Skeletal muscle satellite cell (primary cell): ENCODE measurements at regions not wholly inside any gene's neighbourhood (a gene's known extent, or its start where the extent isn't known, plus 50 kb on each side); places are given as distances from the start of the nearest gene placed in this dataset.

ENCODE experiments used
- H3K27me3 ChIP-seq: 2 replicates; pipeline ENCODE4 v1.7.0; 2013; ENCODE audit warnings: low read length; ENCODE audit not compliant: control insufficient read depth, insufficient read depth
- H3K36me3 ChIP-seq: 2 replicates; pipeline ENCODE4 v1.7.0; 2013; ENCODE audit warnings: mild to moderate bottlenecking, control low read depth, low read length; ENCODE audit not compliant: insufficient read depth
- H3K4me1 ChIP-seq: 2 replicates; pipeline ENCODE4 v1.7.0; 2013; ENCODE audit warnings: low read length; ENCODE audit not compliant: control insufficient read depth, insufficient read depth
- H3K4me2 ChIP-seq: 2 replicates; pipeline ENCODE4 v1.7.0; 2013; ENCODE audit warnings: mild to moderate bottlenecking, low read length
- H3K4me3 ChIP-seq: 2 replicates; pipeline ENCODE4 v1.7.0; 2013; ENCODE audit warnings: low read length
- H3K9ac ChIP-seq: 2 replicates; pipeline ENCODE4 v1.7.0; 2013; ENCODE audit warnings: mild to moderate bottlenecking, low read depth, low read length, moderate library complexity
- H3K9me3 ChIP-seq: replicated peaks from 2 replicates; pipeline ENCODE4 v1.7.0; 2013; ENCODE audit warnings: mild to moderate bottlenecking, control low read depth, low read length

DNA sequence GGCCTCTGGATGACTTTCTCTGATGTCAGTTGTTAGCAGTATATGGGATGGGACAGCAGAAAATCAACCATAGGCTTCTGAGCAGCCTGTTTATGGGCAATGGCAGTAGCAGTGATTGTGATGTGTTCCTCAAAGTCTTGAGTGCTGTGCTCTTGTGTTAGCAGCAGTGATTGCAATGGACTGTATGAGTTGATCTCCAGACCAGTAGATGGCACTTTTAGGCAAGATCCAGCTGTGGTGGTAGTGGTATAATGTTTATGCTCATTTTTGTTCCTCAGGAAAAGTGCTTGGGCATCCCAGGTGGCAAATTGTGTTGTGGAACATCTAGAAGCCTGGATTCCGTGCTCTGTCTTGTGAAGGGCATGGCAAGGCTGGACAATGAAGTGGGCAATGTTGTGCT, 181.6 kb upstream of the SYNCRIP start:
- Histone ChIP-seq H3K9me3 (no peaks in the 10 kb centered on the region), H3K4me2 (no peak overlapping the region), H3K36me3 (no peaks in the 10 kb centered on the region), H3K9ac (no peak overlapping the region), H3K27me3 (no peaks in the 10 kb centered on the region), H3K4me1 (no peaks in the 10 kb centered on the region), H3K4me3 (no peak overlapping the region)

DNA sequence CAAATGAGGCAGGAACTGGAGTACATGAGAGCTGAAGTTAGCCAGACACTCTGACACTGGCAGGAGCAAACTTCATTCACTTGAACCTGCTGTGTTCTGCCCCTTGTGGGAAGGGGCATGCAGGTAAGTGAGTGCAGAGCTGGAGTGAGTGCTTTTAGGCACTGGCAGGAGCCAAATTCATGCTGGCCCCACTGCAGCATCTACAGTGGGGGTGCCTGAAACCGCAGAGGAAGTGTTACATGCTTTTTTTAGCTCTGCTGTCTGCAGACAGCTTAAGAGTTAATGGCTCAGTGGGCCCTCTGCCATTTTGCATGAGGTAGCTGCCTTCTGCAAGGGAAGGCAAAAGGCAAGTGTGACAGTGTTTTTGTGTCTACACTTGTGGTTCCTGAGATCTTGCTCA, 167.9 kb upstream of the SYNCRIP start:
- no peak overlapping the region for H3K4me3 ChIP-seq
- no peaks in the 10 kb centered on the region for H3K36me3 ChIP-seq
- no peak overlapping the region for H3K4me2 ChIP-seq

DNA sequence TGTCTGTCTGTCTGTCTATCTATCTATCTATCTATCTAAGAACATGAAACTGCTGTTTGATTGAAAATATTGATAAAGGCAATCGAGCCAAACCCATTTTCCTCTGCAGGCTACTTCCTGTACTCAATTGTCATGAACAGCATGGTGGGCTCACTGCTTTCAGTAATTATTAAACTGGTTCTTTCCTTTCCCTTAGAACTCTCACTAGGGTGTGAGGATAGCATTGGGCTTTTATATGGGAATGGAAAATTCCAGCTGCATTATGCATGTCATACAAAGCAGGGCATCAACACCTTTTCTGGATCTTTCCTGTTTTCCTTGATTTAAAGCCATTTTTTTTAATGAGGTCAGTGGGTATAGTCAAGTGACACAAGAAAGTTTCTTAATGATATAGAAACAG, 161.0 kb upstream of the SYNCRIP start:
- Histone ChIP-seq H3K4me2 (no peak overlapping the region), H3K4me1 (peaks cover 3% of the 10 kb centered on the region), H3K4me3 (no peak overlapping the region), H3K27me3 (no peaks in the 10 kb centered on the region), H3K9me3 (no peaks in the 10 kb centered on the region), H3K9ac (no peak overlapping the region), H3K36me3 (no peaks in the 10 kb centered on the region)

More for the DNA sequence above, 167.9 kb upstream of the SYNCRIP start:
- no peaks in the 10 kb centered on the region for H3K4me1 ChIP-seq
- no peaks in the 10 kb centered on the region for H3K27me3 ChIP-seq
- H3K9ac ChIP-seq = no peak overlapping the region
- no peaks in the 10 kb centered on the region for H3K9me3 ChIP-seq

DNA sequence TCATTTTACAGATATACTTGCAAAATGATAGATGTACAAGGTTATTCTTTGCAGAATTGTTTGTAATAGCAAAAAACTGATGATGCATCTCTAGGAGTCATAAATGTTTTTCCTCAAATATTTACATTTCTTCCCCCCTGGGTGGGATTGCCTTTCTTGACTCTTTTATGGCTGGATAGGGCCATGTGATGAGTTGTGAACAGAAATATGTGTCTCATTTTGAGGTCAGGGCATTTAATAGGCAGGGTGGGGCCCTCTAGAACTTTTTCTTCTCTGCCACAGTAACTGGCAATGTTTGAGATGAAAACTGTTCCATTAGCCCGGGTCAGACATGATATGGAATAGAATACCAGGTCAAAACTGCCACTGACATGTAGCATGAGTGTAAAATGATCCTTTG, 159.5 kb upstream of the SYNCRIP start:
- Histone ChIP-seq H3K4me2 (no peak overlapping the region), H3K9ac (no peak overlapping the region)

DNA sequence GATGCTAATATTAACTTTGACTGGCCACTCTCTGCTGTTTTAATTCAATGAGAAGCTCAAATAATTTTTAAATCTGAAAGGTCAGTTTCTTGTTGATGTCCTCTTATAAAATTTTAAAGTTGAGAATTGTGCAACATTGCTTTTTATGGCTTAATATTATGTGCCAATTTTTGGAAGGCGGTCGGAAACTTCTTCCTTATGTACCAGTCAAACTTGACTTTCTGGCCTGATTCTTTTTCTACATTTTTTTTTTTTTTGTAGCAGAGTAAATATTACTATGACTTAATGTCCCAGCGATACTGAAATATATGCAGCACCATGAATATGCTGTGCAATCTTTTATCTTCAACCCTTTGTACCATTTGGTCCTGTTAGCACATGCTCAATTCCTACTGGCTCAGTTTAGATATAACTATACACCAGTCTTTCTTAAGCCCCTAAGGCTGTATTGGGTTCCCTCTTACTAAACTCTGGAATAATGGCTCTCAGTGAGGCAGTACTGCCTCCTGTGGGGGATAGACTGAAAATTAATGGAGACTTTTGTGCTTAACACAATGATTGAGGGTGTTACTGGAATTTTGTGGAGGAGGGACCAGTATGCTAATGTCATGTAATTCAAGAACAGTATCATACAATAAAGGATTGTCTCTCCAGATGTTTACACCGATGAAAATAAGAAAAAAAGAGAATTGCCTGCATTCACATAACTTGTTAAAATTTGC, 156.4 kb upstream of the SYNCRIP start:
- H3K9me3 ChIP-seq = no peaks in the 10 kb centered on the region
- H3K9ac ChIP-seq = no peak overlapping the region
- H3K36me3 ChIP-seq = no peaks in the 10 kb centered on the region
- H3K27me3 ChIP-seq = no peaks in the 10 kb centered on the region
- no peak overlapping the region for H3K4me2 ChIP-seq
- H3K4me1 ChIP-seq = peaks cover 3% of the 10 kb centered on the region
- no peak overlapping the region for H3K4me3 ChIP-seq

More for the DNA sequence above, 159.5 kb upstream of the SYNCRIP start:
- H3K36me3 ChIP-seq = no peaks in the 10 kb centered on the region
- peaks cover 3% of the 10 kb centered on the region for H3K4me1 ChIP-seq
- H3K9me3 ChIP-seq = no peaks in the 10 kb centered on the region
- no peaks in the 10 kb centered on the region for H3K27me3 ChIP-seq
- no peak overlapping the region for H3K4me3 ChIP-seq

DNA sequence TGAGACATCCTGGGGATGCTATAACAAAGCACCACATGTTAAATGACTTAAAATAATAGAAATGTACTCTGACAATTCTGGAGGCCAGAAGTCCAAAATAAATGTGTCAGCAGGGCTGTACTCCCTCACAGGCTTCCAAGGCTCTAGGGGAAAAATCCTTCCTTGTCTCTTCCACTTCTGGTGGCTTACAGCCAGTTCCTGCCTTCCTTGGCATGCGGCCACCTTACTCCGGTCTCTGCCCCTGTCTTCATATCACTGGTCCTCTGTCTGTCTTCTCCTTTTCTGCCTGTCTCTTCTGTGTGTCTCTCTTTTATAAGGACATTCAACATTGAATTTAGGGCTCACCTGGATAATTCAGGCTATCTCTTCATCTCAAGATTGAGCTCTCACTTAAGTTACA, 155.3 kb upstream of the SYNCRIP start:
- Histone ChIP-seq H3K4me3 (no peak overlapping the region), H3K4me1 (peaks cover 3% of the 10 kb centered on the region), H3K9ac (no peak overlapping the region), H3K9me3 (no peaks in the 10 kb centered on the region), H3K36me3 (no peaks in the 10 kb centered on the region), H3K27me3 (no peaks in the 10 kb centered on the region), H3K4me2 (no peak overlapping the region)

DNA sequence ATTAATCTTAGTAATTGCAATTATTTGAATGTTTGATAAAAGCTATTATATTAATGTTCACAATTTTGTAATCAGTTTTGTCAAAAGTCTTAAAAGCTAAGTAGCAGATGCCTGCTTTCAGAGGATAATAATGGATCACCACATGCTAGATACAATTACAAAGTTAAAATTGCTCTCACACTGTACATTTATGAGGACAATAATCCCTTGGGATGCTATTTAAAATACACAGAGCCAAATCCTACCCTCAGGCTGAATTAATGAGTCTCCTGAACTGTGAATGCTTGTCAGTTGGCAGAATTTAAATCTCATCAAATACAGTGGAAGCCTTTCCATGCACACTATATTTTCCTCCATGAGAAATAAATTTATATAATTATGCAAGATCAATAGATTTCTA, 153.3 kb upstream of the SYNCRIP start:
- Histone ChIP-seq H3K27me3 (no peaks in the 10 kb centered on the region), H3K9ac (no peak overlapping the region), H3K36me3 (no peaks in the 10 kb centered on the region), H3K4me3 (no peak overlapping the region), H3K9me3 (no peaks in the 10 kb centered on the region), H3K4me2 (no peak overlapping the region), H3K4me1 (no peaks in the 10 kb centered on the region)

DNA sequence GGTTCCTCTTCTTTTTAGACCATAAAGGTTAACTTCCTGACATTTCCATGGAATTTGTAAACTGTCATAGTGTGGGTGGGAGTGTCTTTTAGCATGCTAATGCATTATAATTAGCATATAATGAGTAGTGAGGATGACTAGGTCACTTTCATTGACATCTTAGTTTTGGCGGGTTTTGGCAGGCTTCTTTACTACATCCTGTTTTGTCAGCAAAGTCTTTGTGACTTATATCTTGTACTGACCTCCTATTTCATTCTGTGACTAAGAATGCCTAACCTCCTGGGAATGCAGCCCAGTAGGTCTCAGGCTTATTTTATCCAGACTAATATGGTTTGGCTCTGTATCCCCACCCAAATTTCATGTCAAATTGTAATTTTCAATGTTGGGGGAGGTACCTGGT, 149.6 kb upstream of the SYNCRIP start:
- no peak overlapping the region for H3K9ac ChIP-seq
- no peaks in the 10 kb centered on the region for H3K27me3 ChIP-seq
- H3K4me2 ChIP-seq = no peak overlapping the region
- no peak overlapping the region for H3K4me3 ChIP-seq
- H3K9me3 ChIP-seq = no peaks in the 10 kb centered on the region
- H3K36me3 ChIP-seq = no peaks in the 10 kb centered on the region
- no peaks in the 10 kb centered on the region for H3K4me1 ChIP-seq

DNA sequence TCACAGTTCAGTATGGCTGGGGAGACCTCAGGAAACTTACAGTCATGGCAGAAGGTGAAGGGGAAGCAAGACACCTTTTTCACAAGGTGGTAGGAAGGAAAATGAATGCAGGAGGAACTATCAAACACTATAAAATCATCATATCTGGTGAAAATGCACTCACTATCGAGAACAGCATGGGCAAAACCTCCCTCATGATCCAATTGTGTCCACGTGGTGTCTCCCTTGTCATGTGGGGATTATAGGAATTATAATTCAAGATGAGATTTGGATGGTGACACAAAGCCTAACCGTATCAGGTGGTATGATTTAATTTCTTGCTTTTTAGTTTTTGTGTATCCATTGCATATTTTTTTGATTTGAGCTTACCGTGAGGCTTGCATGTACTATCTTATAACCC, 133.2 kb upstream of the SYNCRIP start:
- no peaks in the 10 kb centered on the region for H3K9me3 ChIP-seq
- H3K36me3 ChIP-seq = no peaks in the 10 kb centered on the region
- no peak overlapping the region for H3K4me2 ChIP-seq
- H3K4me3 ChIP-seq = no peak overlapping the region
- no peaks in the 10 kb centered on the region for H3K4me1 ChIP-seq
- no peak overlapping the region for H3K9ac ChIP-seq
- no peaks in the 10 kb centered on the region for H3K27me3 ChIP-seq

DNA sequence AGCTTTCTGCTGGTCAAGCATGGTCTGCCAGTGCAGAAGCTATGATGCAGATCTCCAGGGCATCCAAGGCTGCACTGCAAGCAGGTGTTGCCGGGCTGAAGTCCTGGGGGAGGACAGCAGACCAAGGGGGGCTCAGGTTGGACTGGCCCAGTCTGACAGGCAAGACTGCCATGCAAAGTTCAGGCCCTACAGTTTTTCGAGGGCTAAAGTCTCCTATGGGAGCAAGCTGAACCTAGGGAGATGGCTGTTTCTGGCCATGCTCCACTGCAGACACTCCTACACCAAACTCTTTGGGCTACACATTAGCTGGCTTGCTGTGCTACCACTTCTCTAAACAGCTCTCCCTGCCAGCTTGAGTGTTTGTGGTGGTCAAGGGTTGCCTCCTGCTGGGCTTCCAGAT, 130.0 kb upstream of the SYNCRIP start:
- Histone ChIP-seq H3K9me3 (no peaks in the 10 kb centered on the region), H3K4me2 (no peak overlapping the region), H3K4me3 (no peak overlapping the region), H3K9ac (no peak overlapping the region), H3K4me1 (no peaks in the 10 kb centered on the region), H3K27me3 (no peaks in the 10 kb centered on the region), H3K36me3 (no peaks in the 10 kb centered on the region)

DNA sequence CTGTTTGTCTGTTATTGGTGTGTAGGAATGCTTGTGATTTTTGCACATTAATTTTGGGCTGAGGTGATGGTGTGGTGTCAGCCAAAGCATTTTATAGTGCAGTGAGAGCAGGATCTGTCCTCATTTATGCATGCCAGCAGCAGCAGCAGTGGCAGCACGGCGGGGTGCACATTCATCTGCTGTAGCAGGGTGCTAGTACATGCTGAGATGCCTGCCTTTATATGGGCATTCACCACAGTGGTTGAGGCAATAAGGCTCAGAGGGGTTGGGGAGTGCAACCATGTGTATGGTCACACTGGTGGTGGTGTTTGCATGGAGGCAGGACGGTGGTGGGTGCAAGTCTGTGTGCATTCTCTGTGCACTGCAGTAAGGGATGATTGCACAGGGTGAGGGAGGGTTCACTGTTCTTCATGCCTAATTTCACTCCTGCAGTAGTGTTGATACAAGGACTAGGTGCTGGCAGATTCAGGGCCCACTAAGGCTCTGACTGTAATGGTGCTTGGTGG, 129.3 kb upstream of the SYNCRIP start:
- H3K36me3 ChIP-seq = no peaks in the 10 kb centered on the region
- H3K4me2 ChIP-seq = no peak overlapping the region
- no peak overlapping the region for H3K9ac ChIP-seq
- H3K4me1 ChIP-seq = no peaks in the 10 kb centered on the region
- H3K9me3 ChIP-seq = no peaks in the 10 kb centered on the region
- H3K4me3 ChIP-seq = no peak overlapping the region
- no peaks in the 10 kb centered on the region for H3K27me3 ChIP-seq

DNA sequence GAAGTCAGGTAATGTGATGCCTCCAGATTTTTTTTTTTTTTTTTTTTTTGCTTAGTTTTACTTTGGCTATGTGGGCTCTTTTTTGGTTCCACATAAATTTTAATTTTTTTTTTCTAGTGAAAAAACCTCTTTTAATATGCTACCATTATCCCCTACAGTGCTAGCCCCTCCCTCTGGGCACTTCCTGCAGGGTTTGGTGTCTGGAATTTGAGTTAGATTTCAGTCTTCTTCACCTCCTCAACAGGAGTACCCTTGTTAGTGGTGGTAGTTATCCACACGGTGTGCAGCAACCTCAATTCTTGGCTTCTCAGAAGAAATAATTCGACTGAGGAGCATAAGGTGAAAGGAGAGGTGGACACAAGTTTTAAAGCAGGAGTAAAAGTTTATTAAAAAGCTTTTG, 128.8 kb upstream of the SYNCRIP start:
- Histone ChIP-seq H3K4me2 (no peak overlapping the region), H3K9me3 (no peaks in the 10 kb centered on the region), H3K4me1 (no peaks in the 10 kb centered on the region), H3K36me3 (no peaks in the 10 kb centered on the region), H3K9ac (no peak overlapping the region), H3K27me3 (no peaks in the 10 kb centered on the region), H3K4me3 (no peak overlapping the region)
